ENCODE measurements at regions not wholly inside any gene's neighbourhood (a gene's known extent, or its start where the extent isn't known, plus 50 kb on each side); places are given as distances from the start of the nearest gene placed in this dataset.

DNA sequence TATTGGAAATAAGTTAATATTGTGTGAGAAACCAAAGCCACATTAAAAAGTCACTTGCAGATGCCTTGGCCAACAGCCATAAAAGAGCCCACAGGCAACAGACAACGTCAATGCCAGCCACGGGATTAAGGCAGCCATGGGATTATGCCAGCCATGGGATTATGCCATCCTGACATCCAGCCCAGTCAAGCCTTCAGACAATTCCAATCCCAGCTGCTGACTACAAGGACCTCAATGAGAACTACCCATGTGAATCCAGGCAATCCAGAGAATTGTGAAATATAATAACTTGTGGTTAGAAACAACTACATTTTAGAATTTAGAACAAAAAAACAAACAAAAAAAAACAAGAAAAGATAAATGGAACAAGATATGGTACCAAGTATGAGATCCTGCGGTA, 356.6 kb downstream of the EFNB2 start:
- H3K36me3 ChIP-seq = no peaks in the 10 kb centered on the region
- no peak for TF ChIP-seq CTCF (IDR thresholded peaks at IDR 0.05)
- no peak overlapping the region for H3K27ac ChIP-seq
- no peaks in the 10 kb centered on the region for H3K4me1 ChIP-seq (ENCODE audit: control insufficient read depth in 1 of 2, insufficient read depth in 1 of 2, low read depth in 1 of 2, low read length in 1 of 2)
- no peaks in the 10 kb centered on the region for H3K27me3 ChIP-seq
- no peaks in the 10 kb centered on the region for H3K9me3 ChIP-seq
- no peak overlapping the region for H3K4me3 ChIP-seq (ENCODE audit: low read depth in 1 of 2, low read length in 1 of 2)

GRCh38 chr13:106177146-106177545, 358.3 kb downstream of the EFNB2 start:
- Histone ChIP-seq H3K27me3 (no peaks in the 10 kb centered on the region), H3K36me3 (no peaks in the 10 kb centered on the region), H3K4me3 (ENCODE audit: low read depth in 1 of 2, low read length in 1 of 2) (no peak overlapping the region), H3K4me1 (ENCODE audit: control insufficient read depth in 1 of 2, insufficient read depth in 1 of 2, low read depth in 1 of 2, low read length in 1 of 2) (no peaks in the 10 kb centered on the region), H3K27ac (no peak overlapping the region), H3K9me3 (no peaks in the 10 kb centered on the region)
- no peak for TF ChIP-seq CTCF (IDR thresholded peaks at IDR 0.05)

GRCh38 chr13:106176117-106176516, 359.3 kb downstream of the EFNB2 start:
- Histone ChIP-seq H3K4me1 (ENCODE audit: control insufficient read depth in 1 of 2, insufficient read depth in 1 of 2, low read depth in 1 of 2, low read length in 1 of 2) (no peaks in the 10 kb centered on the region), H3K27me3 (no peaks in the 10 kb centered on the region), H3K36me3 (no peaks in the 10 kb centered on the region), H3K27ac (no peak overlapping the region), H3K9me3 (no peaks in the 10 kb centered on the region), H3K4me3 (ENCODE audit: low read depth in 1 of 2, low read length in 1 of 2) (no peak overlapping the region)
- TF ChIP-seq CTCF (IDR thresholded peaks at IDR 0.05) = no peak

GRCh38 chr13:106173891-106174610, 361.4 kb downstream of the EFNB2 start:
- Histone ChIP-seq H3K9me3 (no peaks in the 10 kb centered on the region), H3K27me3 (no peaks in the 10 kb centered on the region), H3K4me1 (ENCODE audit: control insufficient read depth in 1 of 2, insufficient read depth in 1 of 2, low read depth in 1 of 2, low read length in 1 of 2) (no peaks in the 10 kb centered on the region), H3K4me3 (ENCODE audit: low read depth in 1 of 2, low read length in 1 of 2) (no peak overlapping the region), H3K27ac (no peak overlapping the region), H3K36me3 (no peaks in the 10 kb centered on the region)
- TF ChIP-seq CTCF (IDR thresholded peaks at IDR 0.05) = no peak

DNA sequence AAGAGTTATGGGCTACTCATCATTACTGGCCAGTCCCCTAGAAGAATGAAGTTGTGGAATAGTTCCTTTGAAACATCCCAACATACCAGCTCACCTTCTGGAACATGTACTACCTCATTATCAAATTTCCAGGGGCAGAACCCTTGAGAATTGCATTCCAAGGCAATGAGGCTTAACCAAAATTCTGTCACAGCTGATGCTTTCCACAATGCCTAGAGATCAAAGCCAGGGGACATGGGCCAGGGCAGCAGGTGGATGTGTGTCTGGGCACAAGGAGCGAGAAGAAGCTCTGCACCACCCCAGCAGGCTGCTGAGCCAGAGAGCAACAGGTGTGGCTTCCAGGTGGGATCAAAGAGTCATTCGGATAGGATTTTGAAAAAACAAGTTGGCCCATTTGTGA, 362.1 kb downstream of the EFNB2 start:
- Histone ChIP-seq H3K4me1 (ENCODE audit: control insufficient read depth in 1 of 2, insufficient read depth in 1 of 2, low read depth in 1 of 2, low read length in 1 of 2) (no peaks in the 10 kb centered on the region), H3K9me3 (no peaks in the 10 kb centered on the region), H3K27ac (no peak overlapping the region), H3K4me3 (ENCODE audit: low read depth in 1 of 2, low read length in 1 of 2) (no peak overlapping the region), H3K27me3 (no peaks in the 10 kb centered on the region), H3K36me3 (no peaks in the 10 kb centered on the region)
- no peak for TF ChIP-seq CTCF (IDR thresholded peaks at IDR 0.05)

All from neutrophil (primary cell).